ENCODE measurements at regions not wholly inside any gene's neighbourhood (a gene's known extent, or its start where the extent isn't known, plus 50 kb on each side); places are given as distances from the start of the nearest gene placed in this dataset.

GRCh38 chr5:162607879-162608278 is 540.3 kb downstream of the GABRG2 start:
- TF ChIP-seq CTCF (conservative IDR thresholded peaks at IDR 0.05; ENCODE audit: low read depth in 2 of 2) (peak; percentile 33 to 55; a peak in 3 of 4 replicates), REST (IDR thresholded peaks at IDR 0.05; ENCODE audit: unreplicated experiment) (no peak), EZH2 (IDR thresholded peaks at IDR 0.05; ENCODE audit: low read depth, unreplicated experiment) (no peak), POLR2AphosphoS5 (IDR thresholded peaks at IDR 0.05; ENCODE audit: low read depth) (no peak), JUNB (IDR thresholded peaks at IDR 0.05; ENCODE audit: unreplicated experiment) (no peak), EZH2phosphoT487 (IDR thresholded peaks at IDR 0.05; ENCODE audit: unreplicated experiment) (no peak), CREB1 (CRISPR knock-in tag; IDR thresholded peaks at IDR 0.05; ENCODE audit: low read depth) (no peak), ZNF462 (CRISPR knock-in tag; IDR thresholded peaks at IDR 0.05) (no peak), ZNF114 (CRISPR knock-in tag; IDR thresholded peaks at IDR 0.05) (no peak), ETS1 (IDR thresholded peaks at IDR 0.05) (no peak), ZNF331 (CRISPR knock-in tag; IDR thresholded peaks at IDR 0.05; ENCODE audit: low read depth) (no peak), STAT1 (IDR thresholded peaks at IDR 0.05; ENCODE audit: unreplicated experiment) (no peak), NANOG (IDR thresholded peaks at IDR 0.05; ENCODE audit: borderline replicate concordance) (no peak)

All from GM23338 (cell line).